ENCODE measurements at regions not wholly inside any gene's neighbourhood (a gene's known extent, or its start where the extent isn't known, plus 50 kb on each side); places are given as distances from the start of the nearest gene placed in this dataset.

DNA sequence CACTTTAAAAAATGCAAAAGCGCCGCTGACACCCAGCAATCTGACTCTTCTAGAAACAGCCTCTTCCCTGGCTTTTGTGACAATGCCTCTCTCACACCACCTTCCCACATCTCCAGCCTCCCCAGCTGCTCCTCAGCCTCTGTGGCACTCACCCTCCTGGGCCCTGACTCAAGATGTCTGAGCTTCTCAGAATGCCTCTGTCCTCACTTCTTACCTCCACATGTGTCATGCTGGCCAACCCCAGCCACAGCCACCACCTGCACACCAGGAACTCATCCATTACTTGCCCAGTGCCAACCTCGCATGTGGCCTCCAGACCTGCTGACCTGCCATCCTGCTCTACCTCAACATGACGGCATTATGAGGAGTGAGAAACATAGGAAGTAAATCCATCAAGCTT is 249.8 kb upstream of the RAB6C start:
- no peak for DNase-seq (ENCODE audit: low spot score)

DNA sequence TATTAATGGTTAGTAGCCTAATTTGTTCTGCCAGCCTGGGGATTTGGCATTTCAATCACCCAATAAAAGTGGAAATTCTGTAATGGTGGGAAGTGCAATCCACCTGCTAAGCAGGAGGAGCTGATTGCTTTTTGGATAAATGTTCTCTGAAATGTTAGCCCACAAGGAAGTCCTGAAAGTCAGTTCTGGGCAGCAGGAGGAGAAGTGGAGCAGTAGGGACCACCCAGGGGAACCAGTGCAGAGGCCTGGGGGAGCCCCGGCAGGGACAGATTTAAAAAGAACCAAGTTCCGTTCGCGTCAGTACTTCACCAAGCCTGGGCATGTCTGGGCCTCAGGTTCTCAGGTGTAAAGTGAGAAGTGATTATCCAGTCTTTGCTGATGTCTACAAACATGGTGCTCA is 248.5 kb upstream of the RAB6C start:
- DNase-seq (ENCODE audit: low spot score): no peak

DNA sequence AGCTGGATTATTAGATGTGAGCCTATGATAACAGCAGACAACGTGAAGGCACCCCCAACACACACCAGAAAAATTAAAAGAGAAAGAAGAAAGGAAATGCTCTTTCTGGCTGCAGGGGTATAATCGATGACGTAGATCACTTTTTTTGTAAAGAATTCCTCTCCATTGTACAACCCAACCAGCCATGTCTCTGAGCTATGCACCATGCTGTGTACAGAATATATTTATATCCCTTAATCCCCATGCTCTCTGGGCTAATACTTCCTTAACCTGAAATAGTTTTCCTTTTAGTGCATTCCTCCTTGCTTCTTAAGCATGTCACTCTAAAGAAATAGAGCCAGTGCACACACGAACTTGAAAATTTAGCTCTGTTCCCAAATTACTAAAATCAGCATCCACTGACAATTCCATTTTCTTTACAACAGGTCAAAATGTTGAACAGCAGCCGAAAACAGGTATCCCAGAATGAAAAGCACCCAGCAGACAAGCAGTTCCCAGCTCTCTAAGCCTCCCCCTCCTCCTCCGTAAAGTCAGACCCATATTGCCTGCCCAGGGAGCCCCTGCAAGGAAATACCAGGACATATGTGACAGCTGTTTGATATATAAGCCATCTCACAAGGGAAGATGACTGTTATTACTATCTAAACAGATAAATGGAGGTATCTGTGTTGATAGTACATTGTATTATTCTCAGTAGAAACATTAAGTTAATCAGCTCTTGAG is 247.4 kb upstream of the RAB6C start:
- no peak for DNase-seq (ENCODE audit: low spot score)

DNA sequence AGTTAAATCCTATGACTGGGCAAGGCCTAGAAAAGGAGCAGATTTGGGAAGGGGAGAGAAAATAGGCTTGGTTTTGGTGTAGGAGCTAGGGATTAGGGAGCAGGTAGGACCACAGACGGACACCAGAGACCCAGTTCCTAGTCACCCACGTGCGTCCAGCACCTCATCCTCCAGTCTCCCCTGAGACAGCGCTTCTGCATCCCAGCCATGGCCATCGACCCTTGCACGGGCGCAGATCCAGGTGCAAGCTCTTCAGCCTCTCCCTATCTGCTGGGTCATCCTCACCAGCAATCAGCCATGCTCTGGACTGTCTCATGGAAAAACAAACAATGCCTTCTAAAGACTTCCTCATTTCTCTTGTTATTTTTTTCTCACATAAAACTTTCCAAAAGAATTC is 246.8 kb upstream of the RAB6C start:
- no peak for DNase-seq (ENCODE audit: low spot score)

DNA sequence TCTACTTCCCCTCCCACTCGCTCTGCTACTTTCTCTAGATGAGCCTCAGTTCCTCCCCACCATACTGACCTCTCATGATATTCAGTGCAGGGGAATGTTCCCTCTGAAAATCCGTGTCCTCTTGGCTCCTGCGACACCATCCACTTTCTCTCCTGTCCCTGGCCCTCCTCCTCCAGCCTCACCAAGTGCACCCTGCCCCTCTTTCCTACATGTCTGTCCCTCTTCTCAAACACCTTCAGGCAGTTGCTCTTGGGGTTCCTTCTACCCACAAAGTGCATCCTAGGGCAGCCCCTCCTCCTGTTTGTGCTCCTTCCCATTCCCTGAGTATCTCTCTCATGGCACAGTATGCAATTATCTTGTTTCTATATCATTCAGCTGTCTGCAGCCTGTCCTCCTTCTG is 246.4 kb upstream of the RAB6C start:
- no peak for DNase-seq (ENCODE audit: low spot score)

DNA sequence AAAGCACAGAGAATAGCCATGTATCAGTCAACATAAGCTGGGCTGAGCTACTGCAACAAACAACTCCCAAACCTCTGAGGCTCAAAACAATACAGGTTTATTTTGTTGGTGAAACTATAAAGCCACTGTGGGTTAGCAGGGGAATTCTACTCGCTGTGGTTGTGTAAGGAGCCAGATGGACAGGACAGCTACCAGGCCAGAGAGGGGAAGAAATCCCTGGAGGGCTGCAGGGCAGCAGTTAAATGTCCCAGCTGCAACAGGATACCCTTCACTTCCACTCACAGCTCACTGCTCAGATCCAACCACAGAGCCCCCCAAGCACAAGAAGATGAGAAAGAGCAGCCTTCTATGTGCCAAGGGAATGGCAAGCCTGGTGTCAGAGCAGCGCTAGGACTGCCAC is 245.9 kb upstream of the RAB6C start:
- DNase-seq (ENCODE audit: low spot score): no peak

DNA sequence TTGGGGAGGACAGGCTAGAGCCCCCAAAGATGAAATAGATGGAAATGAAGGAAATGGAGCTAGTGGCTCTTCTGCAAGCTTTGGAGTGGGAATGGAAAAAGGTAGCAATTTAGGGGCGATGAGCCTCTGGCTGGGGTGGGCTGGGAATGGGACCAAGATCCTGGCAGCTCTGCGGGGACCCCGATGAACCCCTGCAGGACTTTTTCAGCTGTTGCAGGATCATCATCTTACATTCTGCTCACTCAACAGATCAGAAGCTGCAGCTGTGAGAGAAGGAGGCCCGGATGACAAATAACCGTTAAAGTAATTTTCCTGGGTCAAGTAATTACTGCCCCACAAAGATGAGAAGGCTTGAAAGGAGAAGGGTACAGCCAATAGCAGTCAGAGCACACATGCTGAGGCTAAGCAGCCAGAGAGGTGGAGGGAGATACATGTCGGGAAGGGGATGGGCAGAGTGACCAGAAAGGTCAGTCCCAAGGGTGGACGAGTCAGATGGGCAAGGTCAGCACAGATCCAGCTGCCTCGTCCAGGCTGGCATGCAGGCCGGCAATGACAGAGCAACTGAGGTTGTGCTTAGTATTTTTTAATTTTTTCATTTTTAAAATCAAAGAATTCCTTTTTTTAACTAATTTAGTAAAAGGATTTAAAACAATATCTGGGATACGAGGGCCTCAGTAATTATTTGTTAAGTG is 245.0 kb upstream of the RAB6C start:
- no peak for DNase-seq (ENCODE audit: low spot score)

DNA sequence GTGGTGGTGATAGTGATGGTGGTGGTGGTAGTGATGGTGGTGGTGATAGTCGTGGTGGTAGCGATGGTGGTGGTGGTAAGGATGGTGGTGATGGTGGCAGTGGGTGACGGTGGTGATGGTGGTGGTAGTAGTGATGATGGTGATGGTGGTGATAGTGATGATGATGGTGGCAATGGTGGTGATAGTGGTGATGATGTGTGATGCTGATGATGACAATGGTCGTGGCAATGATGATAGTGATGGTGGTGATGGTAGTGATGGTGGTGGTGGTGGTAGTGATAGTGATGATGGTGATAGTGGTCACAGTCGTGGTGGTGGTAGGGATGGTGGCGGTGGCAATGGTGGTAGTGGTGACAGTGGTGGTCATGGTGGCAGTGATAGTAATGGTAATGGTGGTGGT is 243.9 kb upstream of the RAB6C start:
- no peak for DNase-seq (ENCODE audit: low spot score)

DNA sequence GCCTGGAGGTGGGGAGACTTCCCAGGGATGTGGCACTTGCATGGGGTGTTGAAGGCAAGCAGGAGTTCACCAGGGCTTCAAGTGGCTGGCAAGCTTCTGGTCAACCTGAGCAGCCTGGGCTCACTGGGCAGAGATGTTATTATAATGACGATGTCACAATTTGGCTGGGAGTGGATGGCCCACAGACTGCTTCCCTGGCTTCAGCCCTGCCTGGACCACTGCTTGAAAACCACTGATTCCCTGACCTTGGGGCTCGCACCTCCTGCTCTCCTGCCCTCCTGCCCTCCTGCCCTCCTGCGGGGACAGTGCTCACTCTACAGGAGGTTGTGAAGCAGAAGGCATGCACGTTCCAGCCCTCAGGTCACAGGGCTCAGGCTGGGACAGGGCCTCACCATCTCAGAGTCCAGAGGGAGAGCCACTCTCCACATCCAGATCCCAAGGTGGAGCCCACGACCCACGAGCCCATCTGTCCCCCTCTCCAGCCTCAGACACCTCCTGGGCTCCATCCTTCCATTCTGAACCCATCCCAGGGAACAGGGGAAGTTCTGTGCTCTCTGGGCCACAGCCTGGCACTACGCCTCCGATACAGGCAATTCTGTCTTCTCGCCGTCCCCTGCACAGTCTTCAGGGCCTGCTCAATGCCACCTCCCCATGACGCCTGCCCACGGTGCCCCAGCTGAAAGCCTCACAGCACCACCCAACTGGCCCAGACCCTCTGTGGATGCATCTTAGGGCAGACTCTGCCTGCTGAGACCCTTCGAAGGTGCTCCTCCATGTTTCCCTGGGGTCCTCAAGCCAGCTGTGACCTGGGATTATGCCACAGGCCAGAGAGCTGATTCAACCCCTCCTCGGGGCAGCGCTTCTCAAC is 241.6 kb upstream of the RAB6C start:
- DNase-seq (ENCODE audit: low spot score): no peak

DNA sequence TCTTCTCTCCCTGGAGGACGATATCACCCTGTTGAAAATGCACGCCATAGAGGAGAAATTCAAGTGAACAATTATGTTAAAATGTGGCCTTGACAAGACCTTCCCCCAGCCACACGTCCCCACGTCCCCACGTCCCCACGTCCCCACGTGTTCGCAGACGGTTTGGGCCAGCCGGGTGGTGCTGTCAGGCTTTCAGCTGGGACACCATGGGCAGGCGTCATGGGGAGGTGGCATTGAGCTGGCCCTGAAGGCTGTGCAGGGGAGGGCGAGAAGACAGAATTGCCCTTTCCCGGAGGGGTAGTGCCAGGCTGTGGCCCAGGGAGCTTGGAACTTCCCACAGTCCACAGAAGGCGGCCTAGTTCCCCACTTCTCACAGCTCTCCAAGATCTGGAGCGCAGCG is 240.7 kb upstream of the RAB6C start:
- DNase-seq (ENCODE audit: low spot score): no peak

DNA sequence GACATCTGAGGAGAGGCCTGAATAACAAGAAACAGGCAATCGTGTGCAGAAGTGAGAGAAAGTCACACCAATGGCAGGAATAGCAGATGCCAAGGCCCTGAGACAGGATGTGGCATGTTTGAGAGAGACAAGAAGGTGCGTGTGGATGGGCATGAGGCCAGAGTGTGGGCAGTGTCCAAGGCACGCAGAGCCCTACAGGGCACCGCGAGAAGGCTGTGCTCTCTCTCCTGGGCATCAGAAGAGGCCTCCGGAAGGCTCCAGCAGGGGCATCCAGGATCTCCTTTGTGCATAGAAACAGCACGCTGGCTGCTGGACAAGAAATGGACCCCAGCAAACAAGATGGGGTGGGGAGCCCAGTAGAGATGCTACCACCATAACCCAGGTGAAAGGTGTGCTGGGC is 239.0 kb upstream of the RAB6C start:
- no peak for DNase-seq (ENCODE audit: low spot score)

DNA sequence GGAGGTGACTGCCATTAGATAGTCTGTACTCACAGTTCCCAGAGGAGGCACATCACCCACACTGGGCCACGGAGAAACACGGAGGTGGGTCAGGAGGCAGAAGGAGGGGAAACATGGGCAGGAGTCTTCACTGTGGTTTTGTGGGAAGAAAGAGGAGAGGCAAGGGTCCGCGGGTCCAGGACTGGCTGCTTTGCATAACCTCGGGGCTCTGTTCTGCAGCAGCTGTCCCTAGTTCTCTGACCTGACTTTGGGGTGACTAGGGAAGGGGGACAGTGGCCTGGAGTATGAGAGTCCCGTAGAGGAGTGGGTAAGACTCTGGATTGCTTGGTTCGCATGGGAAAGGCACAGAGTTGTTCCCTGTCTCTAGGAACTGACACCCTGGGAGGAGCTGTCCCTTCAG is 238.3 kb upstream of the RAB6C start:
- no peak for DNase-seq (ENCODE audit: low spot score)

DNA sequence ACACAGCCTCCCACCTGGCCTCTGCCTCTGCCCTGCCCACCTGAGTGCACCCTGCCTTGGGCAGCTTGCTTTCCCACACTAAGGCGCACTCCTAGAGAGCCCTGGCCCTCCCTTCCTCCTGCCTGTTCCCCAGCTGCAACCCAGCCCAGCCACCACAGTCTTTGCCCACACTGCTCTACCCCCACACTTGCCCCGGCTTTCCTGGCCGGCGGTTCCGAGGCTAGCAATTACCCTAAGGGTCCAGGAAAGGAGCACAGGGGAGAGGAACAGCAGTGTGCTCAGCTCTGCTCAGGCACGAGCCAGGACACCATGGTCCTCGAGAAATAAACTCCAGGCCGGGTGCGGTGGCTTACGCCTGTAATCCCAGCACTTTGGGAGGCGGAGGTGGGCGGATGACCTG is 237.8 kb upstream of the RAB6C start:
- no peak for DNase-seq (ENCODE audit: low spot score)

DNA sequence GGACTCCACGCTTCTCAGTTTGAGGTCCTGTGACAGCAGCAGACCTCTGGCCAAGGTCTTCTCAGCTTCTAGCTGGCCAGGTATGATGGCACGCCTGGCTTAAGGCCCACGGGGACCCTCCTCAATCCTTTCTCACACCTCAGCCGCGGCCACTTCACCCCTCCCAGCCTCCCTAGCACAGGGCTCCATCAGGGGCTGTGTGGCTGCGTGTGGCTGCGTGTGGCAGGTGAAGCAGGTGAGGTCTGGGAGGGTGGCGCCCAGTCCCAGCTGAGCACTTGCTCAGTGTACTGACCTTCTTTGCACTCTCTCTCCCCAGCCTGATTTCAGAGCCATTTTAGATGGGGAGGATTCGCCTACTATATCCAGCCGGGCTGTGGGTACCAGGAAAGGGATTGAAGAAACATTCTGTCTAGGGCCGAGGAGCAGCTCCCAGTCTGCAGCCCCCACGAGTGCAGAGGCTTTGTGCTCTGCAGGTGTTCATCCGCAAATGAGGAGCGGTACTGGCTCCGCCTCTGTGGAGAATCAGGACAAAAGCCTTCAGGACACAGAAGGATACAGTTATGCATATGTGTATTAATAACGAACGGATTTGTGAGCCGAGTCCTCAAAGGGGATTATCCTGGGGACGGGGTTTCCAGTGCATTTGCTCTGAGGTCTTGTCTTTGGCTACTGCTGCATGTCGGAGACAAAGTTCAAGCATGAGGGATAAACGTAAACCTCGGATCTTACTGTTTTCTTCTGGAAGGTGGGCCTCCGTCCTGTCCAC is 236.9 kb upstream of the RAB6C start:
- DNase-seq (ENCODE audit: low spot score): no peak

DNA sequence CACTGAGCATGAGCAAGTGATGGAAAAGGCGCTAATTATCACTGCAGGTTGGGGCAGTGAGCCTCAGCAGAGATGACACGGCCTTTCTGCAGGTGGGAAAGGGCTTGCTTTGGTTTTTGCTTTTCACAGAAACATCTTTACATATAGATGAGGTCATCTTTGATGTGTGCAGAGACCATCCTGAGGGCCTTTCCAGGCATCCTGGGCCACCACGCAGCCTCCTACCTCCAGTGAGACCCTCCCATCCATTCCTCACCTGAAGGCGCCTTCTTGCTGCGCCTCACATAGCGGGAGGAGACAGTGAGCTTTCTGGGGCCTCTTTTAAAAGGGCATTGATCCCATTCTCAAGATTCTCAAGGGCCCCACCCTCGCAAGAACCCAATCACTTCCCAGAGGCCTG is 235.3 kb upstream of the RAB6C start:
- DNase-seq (ENCODE audit: low spot score): no peak

DNA sequence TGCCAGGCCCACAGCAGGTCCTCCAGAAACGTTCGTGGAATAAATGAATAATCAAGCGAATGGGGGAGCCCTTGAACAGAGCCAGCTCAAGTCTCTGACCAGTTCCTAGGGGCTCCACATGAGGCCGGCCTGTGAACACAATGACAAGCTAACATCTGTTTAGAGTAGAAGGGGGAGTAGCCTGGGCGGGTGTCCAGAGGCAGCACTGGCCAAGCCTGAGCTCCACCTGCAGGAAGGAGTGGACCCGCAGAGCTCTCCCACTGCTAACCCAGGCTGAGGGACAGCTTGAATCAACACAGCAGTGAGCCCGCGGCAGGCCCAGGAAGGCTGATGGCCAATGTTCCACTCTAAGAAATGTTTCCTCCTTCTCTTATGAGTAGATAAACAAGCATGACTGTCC is 234.8 kb upstream of the RAB6C start:
- DNase-seq (ENCODE audit: low spot score): no peak

DNA sequence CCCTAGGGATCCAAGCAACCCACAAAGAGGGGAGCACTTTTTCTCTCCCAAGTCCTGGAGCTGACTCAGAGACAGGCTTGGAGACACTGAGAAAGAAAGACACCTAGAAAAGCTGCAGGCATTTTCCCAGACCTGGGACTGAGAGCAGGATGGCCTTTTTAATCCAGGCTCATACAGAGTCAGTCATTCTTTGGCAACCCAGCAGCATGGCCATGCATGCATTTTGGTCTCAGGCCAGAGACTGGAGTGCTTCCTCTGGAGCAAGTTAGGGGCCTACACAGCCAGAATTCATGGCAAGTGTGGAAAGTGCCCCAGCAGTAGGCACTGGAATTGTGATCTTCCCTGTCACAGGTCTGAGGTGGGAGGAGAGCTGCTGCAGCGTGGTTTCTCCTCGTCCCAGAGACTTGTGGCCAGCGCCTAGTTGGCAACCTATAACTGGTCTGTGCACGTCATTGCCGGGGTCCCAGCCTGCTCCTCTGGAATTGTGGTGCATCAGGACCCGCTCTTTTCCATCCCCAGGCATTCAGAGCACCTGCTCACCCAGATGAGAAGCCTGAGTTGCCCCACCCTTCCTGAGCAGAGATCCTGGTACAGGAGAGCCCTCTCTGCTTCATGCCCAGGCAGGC is 231.9 kb upstream of the RAB6C start:
- DNase-seq (ENCODE audit: low spot score): no peak

DNA sequence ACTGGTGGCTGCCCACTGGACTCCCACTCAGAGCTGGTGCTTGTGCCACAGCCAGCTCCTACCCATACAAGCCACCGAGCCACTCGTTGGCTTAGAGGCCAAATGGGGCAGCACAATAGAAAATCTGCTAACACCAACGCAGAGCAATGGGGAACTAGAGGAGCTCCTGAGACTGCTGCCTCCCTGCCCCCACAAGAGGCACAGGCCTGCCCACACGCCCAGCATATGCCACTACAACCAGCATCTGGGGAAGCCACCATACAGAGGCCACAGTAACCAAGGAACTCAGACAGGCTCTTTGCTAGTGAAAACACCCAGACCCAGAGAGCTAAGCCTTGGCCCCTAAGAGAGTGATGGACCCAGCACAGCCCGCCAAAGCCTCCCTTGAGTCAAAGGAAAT is 231.2 kb upstream of the RAB6C start:
- DNase-seq (ENCODE audit: low spot score): no peak

DNA sequence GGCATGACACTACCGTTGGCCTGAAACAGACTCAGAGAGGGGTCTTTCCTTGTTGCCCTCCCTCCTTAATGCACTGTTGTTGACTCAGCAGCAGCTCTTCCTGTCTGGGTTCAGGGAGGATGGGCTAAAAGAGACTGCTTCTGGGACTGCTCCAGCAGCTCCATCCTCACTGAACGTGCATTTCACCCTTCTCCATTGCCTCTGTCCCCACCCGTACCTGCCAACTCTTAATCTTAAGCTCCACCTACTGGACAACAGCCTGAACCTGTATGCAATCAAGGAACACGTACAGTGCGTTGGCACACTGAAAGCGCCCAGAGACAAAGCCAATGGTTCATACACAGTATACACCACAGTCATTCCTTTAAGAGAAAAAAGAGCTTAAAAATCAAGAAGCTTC is 230.8 kb upstream of the RAB6C start:
- DNase-seq (ENCODE audit: low spot score): no peak

DNA sequence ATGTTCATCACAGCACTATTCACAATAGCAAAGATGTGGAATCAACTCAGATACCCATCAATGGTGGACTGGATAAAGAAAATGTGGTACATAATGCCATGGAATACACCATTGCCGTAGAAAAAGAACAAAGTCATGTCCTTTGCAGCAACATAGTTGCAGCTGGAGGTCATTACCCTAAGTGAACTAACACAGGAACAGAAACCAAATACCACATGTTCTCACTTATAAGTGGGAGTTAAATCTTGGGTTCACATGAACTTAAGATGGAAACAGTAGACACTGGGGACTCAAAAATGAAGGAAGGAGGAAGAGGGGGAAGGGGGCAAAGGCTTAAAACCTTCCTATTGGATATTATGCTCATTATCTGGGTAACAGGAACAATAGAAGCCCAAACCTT is 228.1 kb upstream of the RAB6C start:
- DNase-seq (ENCODE audit: low spot score): no peak

DNA sequence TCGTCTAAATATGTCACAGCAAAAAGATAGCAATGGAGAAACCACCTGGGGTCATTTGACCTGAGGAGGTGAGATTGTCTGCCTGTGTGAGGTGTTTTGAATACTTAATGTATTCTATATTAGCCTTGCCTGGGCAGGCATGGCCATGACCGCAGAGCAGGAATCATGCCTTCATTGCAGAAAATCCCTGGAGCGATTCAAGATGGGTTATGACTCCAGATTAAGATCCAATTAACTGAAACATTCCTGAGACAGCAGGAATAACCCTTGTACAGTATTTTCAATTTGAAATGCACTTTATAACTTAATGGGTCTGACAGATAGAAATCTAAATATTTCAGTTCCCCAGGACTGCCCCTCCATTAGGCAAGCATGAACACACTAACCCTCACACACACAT is 227.3 kb upstream of the RAB6C start:
- no peak for DNase-seq (ENCODE audit: low spot score)

DNA sequence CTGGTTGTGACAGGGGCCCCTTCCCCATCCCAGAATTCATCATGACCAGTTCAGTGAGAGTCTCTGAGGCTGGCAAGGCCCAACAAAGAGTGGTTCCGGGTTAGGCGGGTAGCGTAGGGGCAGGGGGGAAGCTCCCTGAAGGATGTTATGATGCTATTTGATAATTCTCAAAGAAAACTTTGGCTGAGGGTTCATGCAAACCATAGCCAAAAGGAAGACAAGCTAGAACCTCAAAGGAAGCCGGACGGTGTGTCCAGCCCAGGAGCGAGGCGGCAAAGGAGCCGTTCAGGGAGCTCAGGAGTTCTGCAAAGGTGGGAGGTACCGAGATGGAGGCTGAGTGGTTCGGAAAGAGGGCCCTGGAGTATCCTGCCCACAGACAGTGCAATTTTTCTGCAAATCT is 226.8 kb upstream of the RAB6C start:
- no peak for DNase-seq (ENCODE audit: low spot score)

All from activated CD4-positive, alpha-beta T cell treated with anti-CD3 and anti-CD28 coated beads, Interleukin-2, Interleukin-4, amounts not matched to agents 100 ng/mL and 50 ng/mL, durations not matched to agents 16 hours and 8 hours (primary cell).